Fibroblast of skin of left biceps (primary cell): ENCODE measurements at regions not wholly inside any gene's neighbourhood (a gene's known extent, or its start where the extent isn't known, plus 50 kb on each side); places are given as distances from the start of the nearest gene placed in this dataset.

Source experiments
- DNase-seq, 2 experiments: peaks; one replicate each; pipeline ENCODE4 v3.0.0-alpha.2; 2013; ENCODE audit warnings: low read depth in 2 of 2

GRCh38 chr3:67798412-67798811 lies 144.0 kb upstream of the SUCLG2 start:
- DNase-seq, result peak; percentile 5 to 8

GRCh38 chr3:67791620-67792019 lies 137.2 kb upstream of the SUCLG2 start:
- DNase-seq, result no peak

GRCh38 chr3:67790043-67790442 lies 135.6 kb upstream of the SUCLG2 start:
- peak; percentile 7 to 13 for DNase-seq

- no peak for DNase-seq
Observed at GRCh38 chr3:67788396-67788795, 134.0 kb upstream of the SUCLG2 start.

- no peak for DNase-seq
Observed at GRCh38 chr3:67783281-67784250, 129.2 kb upstream of the SUCLG2 start.

- no peak for DNase-seq
Observed at GRCh38 chr3:67781871-67782270, 127.5 kb upstream of the SUCLG2 start.

- DNase-seq, result no peak
Observed at GRCh38 chr3:67781218-67781617, 126.8 kb upstream of the SUCLG2 start.

GRCh38 chr3:67774676-67775075 lies 120.3 kb upstream of the SUCLG2 start:
- DNase-seq, result no peak

GRCh38 chr3:67765575-67765974 lies 111.2 kb upstream of the SUCLG2 start:
- DNase-seq, result no peak

GRCh38 chr3:67745296-67745695 lies 90.9 kb upstream of the SUCLG2 start:
- DNase-seq, result no peak

- no peak for DNase-seq
Observed at GRCh38 chr3:67744699-67745098, 90.3 kb upstream of the SUCLG2 start.

GRCh38 chr3:67739851-67740250 lies 85.4 kb upstream of the SUCLG2 start:
- peak; percentile 1 to 2 for DNase-seq

GRCh38 chr3:67737906-67738865 lies 83.8 kb upstream of the SUCLG2 start:
- no peak for DNase-seq

GRCh38 chr3:67737140-67737539 lies 82.7 kb upstream of the SUCLG2 start:
- DNase-seq, result no peak

GRCh38 chr3:67733269-67733950 lies 79.0 kb upstream of the SUCLG2 start:
- DNase-seq, result no peak

- no peak for DNase-seq
Observed at GRCh38 chr3:67724434-67724833, 70.0 kb upstream of the SUCLG2 start.

GRCh38 chr3:67723863-67724262 lies 69.5 kb upstream of the SUCLG2 start:
- DNase-seq, result no peak

GRCh38 chr3:67719333-67719732 lies 64.9 kb upstream of the SUCLG2 start:
- DNase-seq, result peak in 1 of 2 experiments; percentile 1

- DNase-seq, result no peak
Observed at GRCh38 chr3:67715971-67716370, 61.6 kb upstream of the SUCLG2 start.

GRCh38 chr3:67713764-67714469 lies 59.5 kb upstream of the SUCLG2 start:
- DNase-seq, result no peak

GRCh38 chr3:67712259-67712658 lies 57.8 kb upstream of the SUCLG2 start:
- DNase-seq, result no peak
